NCI-H1436 treated with DMSO at 0.1 percent for 48 hours (cell line): ENCODE measurements at regions not wholly inside any gene's neighbourhood (a gene's known extent, or its start where the extent isn't known, plus 50 kb on each side); places are given as distances from the start of the nearest gene placed in this dataset.
"Not testable (repeated sequence)": the region's sequence is repeated elsewhere in the genome, so short reads cannot be mapped to it uniquely, and the experiment has no call there.

Experiments used
- DNase-seq: peaks from one replicate; lab custom pipeline; 2025; lab: John Stamatoyannopoulos, UW

DNA sequence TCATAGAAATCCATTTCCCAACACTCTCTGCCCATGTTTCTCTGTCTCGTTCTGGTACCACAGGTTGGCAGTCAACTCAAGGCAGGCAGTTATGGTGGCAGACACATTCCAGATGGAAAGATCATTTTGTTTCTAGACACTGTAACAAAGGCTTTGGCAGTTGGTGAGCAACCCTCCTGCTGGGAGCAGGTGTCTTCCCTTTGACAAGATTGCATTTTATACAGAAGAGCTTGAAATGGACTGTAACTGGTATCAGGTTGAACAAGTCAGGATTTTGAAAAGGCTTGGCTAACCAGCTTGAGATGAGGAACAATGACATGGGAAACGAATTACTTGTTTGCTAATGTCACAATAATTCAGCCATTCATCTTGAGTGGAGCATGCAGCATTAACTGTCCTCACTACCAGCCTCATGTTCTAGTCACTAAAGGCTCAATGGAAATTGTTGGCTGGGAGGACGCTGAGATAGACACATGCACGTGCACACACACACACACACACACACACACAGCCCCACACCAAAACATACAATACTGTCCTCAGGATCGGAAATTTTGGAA, 170.0 kb downstream of the SEMA6D start:
- peak; percentile 68 for DNase-seq

DNA sequence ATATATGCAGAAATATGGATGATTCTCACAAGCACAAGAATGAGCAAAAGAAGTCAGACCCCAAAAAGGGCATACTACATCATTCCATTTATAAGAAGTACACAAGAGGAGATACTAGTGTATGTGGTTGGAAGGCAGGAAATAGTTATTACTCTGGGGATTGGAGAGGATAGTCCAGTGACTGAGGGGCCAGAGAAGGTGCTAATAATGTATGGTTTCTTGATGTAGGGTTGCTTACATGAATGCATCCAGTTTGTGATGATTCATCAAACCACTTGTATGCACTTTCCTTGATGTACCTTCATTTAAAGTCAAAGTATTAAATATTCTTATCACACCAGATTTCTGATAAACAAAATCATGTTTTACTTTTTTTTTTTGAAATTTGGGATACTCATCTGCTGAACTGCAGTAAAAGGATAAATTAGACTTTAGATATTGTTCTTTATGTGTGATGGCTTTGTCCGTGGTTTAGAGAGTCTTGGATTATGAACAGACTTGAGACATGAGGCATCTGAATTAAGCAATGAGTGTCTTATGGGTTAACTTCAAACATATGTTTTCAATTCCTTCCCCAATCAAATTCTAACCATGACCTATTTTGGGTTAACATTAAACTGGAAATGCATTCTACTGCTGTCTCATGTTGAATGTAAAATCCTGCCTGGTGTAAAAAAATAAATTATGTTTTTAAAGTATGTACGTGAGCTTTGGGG, 171.2 kb downstream of the SEMA6D start:
- DNase-seq: no peak

GRCh38 chr15:47890397-47891150, 173.3 kb downstream of the SEMA6D start:
- DNase-seq: no peak

GRCh38 chr15:47897525-47897924, 180.2 kb downstream of the SEMA6D start:
- DNase-seq: no peak

GRCh38 chr15:47900751-47901150, 183.4 kb downstream of the SEMA6D start:
- no peak for DNase-seq

GRCh38 chr15:47903368-47903767, 186.1 kb downstream of the SEMA6D start:
- DNase-seq: no peak

GRCh38 chr15:47908486-47908885, 191.2 kb downstream of the SEMA6D start:
- DNase-seq: no peak

- no peak for DNase-seq
Observed at GRCh38 chr15:47908950-47909670, 191.8 kb downstream of the SEMA6D start.

GRCh38 chr15:47912910-47913309, 195.6 kb downstream of the SEMA6D start:
- DNase-seq: not testable (repeated sequence)

DNA sequence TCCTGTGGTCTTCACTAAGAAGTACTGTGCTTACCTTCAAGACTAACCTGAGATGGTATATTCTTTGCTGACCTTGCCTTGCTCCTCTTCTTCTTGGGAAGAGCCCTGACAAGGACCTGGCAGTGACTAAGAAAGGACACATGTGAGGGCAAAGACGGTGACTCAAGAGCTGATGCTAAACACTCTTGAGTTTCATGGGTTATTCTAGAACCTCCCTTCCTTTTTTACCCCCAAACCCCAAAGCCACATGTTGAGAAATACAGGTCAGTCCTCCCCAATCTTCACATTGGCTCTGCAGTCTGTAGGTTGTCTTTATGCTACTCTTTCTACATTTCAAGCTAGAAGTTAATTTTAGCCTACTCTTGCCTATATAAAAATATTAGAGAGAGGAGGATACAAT, 200.6 kb downstream of the SEMA6D start:
- DNase-seq: no peak

DNA sequence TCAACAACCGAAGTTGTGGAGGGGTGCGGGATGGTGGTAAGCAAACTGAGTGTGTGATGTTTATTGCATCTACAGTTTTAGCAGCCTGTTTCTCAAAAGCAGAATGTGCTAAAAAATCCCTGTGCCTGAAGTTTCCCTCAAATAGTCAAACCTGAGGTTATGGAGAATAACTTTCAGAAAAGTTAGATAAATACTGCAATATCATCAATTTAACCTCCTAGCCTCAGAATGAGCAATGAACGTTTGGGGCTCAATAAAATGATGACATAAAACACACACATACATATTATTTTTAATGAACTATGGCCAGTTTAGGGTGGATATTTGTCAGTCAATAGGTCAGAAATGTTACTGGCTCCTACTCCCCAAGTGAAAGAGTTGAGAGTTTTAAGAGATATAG, 201.6 kb downstream of the SEMA6D start:
- no peak for DNase-seq

DNA sequence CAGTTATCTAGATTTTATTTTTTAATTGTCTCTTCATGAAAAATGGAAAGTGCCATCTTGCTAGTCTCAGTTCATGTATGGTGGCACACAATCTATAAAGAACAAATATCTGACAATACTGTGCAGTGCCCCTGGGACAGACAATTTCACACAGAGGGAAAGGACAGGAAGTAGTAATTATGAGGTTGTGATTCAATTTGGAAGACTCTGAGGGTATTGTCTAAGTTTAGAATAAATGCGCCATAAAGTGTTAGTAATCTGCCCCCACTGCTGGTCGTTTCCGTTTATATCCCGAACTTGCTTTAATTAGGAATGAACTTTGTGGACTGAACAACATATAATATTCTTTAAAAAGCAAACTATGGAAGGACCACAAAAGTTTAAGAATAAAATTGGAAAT, 196.4 kb upstream of the SLC24A5 start:
- DNase-seq: no peak

GRCh38 chr15:47929138-47929803, 191.5 kb upstream of the SLC24A5 start:
- DNase-seq: no peak

DNA sequence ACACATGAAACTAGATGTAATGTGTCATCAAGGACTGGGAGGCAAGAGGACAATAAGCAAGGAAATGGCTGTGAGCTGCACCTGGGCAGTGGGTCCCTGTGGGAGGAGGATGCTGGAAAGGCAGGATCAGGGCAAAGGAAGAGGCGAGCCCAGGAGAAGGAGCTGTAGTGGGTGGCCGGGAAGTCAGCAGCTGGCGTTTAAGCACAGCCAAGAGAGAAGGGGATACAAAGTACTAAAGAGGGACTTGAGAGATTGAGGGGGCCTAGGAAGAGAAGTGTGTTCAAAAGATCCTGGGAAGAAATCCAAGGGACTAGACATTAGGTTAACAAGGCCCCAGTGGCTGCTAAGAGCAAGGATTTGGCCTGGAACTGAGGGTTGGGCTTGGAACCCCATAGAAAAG, 188.5 kb upstream of the SLC24A5 start:
- no peak for DNase-seq

DNA sequence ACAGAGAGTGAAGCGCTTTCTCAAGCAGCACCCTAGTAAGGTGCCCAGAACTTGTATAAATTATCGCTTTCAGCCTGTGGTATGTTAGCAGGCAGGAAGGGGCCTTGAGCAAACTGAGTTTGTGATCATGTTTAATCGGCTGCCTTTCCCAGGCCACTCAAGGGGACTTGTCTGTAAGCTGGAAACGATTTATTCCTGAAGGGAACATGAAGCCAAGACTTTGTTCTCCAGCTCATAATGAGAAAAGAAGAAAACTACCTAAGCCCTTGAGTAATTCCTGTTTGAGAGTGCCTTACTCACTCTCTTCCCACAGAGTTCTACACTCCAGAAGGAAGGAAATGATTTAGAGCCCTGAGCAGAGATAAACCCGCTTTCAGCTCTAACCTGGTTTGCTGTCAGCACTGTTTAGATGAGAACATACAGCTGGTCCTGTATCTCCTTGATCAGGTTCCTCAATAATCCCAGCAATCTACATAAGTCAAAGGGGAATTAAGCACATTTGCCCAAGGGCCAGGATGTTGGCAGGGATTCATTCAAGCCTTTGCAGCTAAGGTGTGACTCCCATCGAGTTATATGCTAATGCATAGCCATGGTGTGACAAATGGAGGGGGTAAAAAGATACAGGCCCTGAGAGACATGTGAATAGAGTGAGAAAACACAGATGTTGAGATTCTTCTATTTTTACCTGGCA, 187.7 kb upstream of the SLC24A5 start:
- DNase-seq: no peak

GRCh38 chr15:47933865-47934264, 186.9 kb upstream of the SLC24A5 start:
- DNase-seq: no peak

DNA sequence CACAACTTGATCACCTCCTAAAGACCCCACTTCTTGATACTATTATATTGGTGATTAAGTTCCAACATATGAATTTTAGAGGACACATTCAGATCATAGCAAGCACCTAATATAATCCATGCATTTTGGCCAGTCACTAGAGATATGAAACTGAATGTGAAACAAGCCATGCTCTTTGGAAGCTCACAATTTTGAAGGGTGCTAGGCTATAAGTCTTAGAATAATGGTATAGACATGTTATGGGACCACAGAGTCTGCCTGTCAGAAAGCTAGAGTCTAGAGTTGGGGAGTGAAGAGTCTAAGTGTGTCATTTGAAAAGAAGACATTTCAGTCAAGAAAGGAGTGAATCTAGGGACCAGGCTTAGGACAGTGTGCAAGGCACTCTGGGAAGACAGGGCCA, 186.4 kb upstream of the SLC24A5 start:
- DNase-seq: no peak

DNA sequence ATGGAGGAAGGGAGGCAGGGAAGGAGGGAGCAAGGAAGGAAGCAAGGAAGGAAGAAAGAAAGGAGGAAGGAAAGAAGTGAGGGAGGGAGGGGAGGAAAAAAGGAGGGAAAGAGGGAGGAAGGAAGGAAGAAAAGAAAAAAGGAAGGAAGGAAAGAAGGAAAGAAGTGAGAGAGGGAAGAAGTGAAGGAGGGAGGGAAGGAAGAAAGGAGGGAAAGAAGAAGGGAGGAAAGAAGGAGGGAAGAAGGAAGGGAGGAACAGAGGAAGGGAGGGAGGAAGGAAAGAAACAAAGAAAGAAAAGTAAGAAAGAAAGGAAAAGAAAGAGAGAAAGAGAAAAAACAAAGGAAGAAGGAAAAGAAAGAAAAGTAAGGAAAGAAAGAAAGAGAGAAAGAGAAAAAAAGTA, 183.0 kb upstream of the SLC24A5 start:
- DNase-seq: no peak

- DNase-seq: no peak
Observed at GRCh38 chr15:47944637-47945288, 176.0 kb upstream of the SLC24A5 start.

GRCh38 chr15:47945872-47946650, 174.7 kb upstream of the SLC24A5 start:
- DNase-seq: no peak
